Activated T-helper 17 cell treated with anti-CD3 and anti-CD28 coated beads, Interleukin-2, amount 50 U/mL, for 72 hours (primary cell): ENCODE measurements at regions not wholly inside any gene's neighbourhood (a gene's known extent, or its start where the extent isn't known, plus 50 kb on each side); places are given as distances from the start of the nearest gene placed in this dataset.
"Not testable (repeated sequence)": the region's sequence is repeated elsewhere in the genome, so short reads cannot be mapped to it uniquely, and the experiment has no call there.

Experiments
- ATAC-seq: fragments of 150-1000 bp; cut with Tn5 transposase; replicated peaks from 2 replicates; pipeline ENCODE4 v1.10.0; 2021; ENCODE audit warnings: mild to moderate bottlenecking, moderate library complexity
- H3K27ac Mint-ChIP-seq: one replicate; pipeline ENCODE4 v1.8.0; 2022; ENCODE audit warnings: mixed read lengths
- H3K27me3 Mint-ChIP-seq: one replicate; pipeline ENCODE4 v1.8.0; 2022; ENCODE audit warnings: mixed read lengths
- H3K36me3 Mint-ChIP-seq: one replicate; pipeline ENCODE4 v1.8.0; 2022; ENCODE audit warnings: low read depth, mild to moderate bottlenecking, mixed read lengths
- H3K4me1 Mint-ChIP-seq: one replicate; pipeline ENCODE4 v1.8.0; 2022; ENCODE audit warnings: mixed read lengths
- H3K4me3 Mint-ChIP-seq: one replicate; pipeline ENCODE4 v1.8.0; 2022; ENCODE audit warnings: mild to moderate bottlenecking, mixed read lengths
- H3K9me3 Mint-ChIP-seq: one replicate; pipeline ENCODE4 v1.8.0; 2022; ENCODE audit warnings: mixed read lengths

- H3K9me3 Mint-ChIP-seq = peaks cover 9% of the 10 kb centered on the region
- H3K27ac Mint-ChIP-seq = no peak overlapping the region
- ATAC-seq = no peak
- no peaks in the 10 kb centered on the region for H3K36me3 Mint-ChIP-seq
- no peak overlapping the region for H3K4me3 Mint-ChIP-seq
- H3K4me1 Mint-ChIP-seq = no peaks in the 10 kb centered on the region
- H3K27me3 Mint-ChIP-seq = peaks cover 32% of the 10 kb centered on the region
These were observed 101.1 kb upstream of the SCAF8 start for GRCh38 chr6:154632119-154632518.

DNA sequence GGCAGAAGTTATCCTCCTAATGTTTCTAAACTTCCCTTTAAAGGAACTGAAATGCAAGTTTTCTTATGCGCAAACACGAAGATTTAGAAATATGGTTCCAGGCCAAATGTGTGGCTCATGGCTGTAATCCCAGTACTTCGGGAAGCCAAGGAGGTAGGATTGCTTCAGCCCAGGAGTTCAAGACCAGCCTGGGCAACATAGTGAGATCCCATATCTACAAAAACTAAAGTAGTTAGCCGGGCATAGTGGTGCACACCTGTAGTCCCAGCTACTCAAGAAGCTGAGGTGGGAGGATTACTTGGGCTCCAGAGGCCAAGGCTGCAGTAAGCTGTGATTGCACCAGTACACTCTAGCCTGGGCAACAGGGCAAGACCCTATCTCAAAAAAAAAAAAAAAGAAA, 95.8 kb upstream of the SCAF8 start:
- Mint-ChIP-seq H3K4me1 (no peaks in the 10 kb centered on the region), H3K27me3 (peaks cover 24% of the 10 kb centered on the region), H3K36me3 (no peaks in the 10 kb centered on the region), H3K4me3 (no peak overlapping the region), H3K9me3 (peaks cover 14% of the 10 kb centered on the region), H3K27ac (no peak overlapping the region)
- ATAC-seq = no peak

- ATAC-seq = no peak
- H3K9me3 Mint-ChIP-seq = peaks cover 10% of the 10 kb centered on the region
- no peaks in the 10 kb centered on the region for H3K36me3 Mint-ChIP-seq
- no peak overlapping the region for H3K27ac Mint-ChIP-seq
- H3K4me3 Mint-ChIP-seq = no peak overlapping the region
- peaks cover 17% of the 10 kb centered on the region for H3K27me3 Mint-ChIP-seq
- no peaks in the 10 kb centered on the region for H3K4me1 Mint-ChIP-seq
These were observed 94.8 kb upstream of the SCAF8 start for GRCh38 chr6:154638369-154638768.

DNA sequence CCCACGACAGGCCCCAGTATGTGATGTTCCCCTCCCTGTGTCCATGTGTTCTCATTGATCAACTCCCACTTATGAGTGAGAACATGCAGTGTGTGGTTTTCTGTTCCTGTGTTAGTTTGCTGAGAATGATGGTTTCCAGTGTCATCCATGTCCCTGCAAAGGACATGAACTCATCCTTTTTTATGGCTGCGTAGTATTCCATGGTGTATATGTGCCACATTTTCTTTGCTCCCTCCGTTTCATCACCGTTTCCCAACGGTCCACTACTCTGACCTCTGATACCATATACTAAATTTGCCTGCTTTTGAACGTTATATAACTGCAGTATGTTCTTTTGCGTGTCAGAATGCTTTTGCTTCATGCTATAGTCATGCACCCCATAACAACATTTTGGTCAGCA, 94.0 kb upstream of the SCAF8 start:
- not testable (repeated sequence) for H3K36me3 Mint-ChIP-seq, H3K9me3 Mint-ChIP-seq, H3K27ac Mint-ChIP-seq, ATAC-seq, H3K4me1 Mint-ChIP-seq, H3K4me3 Mint-ChIP-seq
- peaks cover 13% of the 10 kb centered on the region for H3K27me3 Mint-ChIP-seq

GRCh38 chr6:154648188-154648887, 84.9 kb upstream of the SCAF8 start:
- Mint-ChIP-seq H3K4me1 (no peaks in the 10 kb centered on the region), H3K9me3 (no peaks in the 10 kb centered on the region), H3K36me3 (no peaks in the 10 kb centered on the region), H3K27ac (no peak overlapping the region), H3K4me3 (no peak overlapping the region), H3K27me3 (no peaks in the 10 kb centered on the region)
- ATAC-seq = no peak

DNA sequence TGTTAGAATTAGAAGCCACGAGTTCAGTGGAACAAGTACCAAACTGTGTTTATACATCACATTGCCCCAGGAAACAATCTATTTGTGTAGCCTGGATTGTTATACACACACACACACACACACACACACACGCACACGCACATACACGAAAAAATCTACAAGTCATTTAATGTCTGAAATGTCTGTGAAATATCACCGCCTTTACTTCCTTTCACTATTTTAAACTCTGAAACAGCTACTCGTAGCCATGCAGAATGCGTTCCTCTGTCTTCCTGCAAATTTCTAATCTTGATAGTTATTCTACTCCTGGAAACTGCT, 84.4 kb upstream of the SCAF8 start:
- H3K27me3 Mint-ChIP-seq = no peaks in the 10 kb centered on the region
- no peaks in the 10 kb centered on the region for H3K36me3 Mint-ChIP-seq
- no peak for ATAC-seq
- H3K9me3 Mint-ChIP-seq = no peaks in the 10 kb centered on the region
- no peak overlapping the region for H3K27ac Mint-ChIP-seq
- no peak overlapping the region for H3K4me3 Mint-ChIP-seq
- no peaks in the 10 kb centered on the region for H3K4me1 Mint-ChIP-seq

DNA sequence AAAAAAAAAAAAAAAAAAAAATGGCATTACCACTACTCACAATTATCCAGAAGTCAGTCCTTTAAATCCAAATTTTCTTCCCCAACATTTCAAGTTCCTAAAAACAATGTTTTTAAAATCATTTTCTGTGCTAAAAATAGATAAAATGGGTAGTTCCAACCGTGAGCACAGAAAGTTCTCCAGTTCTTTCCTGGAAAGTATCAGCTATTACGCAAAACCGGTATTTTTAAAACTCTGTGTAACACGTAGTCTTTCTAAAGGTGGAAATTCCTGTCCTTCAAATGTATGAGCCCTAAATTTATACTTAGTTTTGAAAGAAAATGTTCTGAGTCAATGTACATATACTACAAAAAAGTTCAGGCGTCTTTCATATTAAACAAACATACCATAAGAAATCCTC, 83.5 kb upstream of the SCAF8 start:
- Mint-ChIP-seq H3K4me1 (no peaks in the 10 kb centered on the region), H3K9me3 (no peaks in the 10 kb centered on the region), H3K27me3 (no peaks in the 10 kb centered on the region), H3K4me3 (no peak overlapping the region), H3K27ac (no peak overlapping the region), H3K36me3 (no peaks in the 10 kb centered on the region)
- ATAC-seq = no peak

DNA sequence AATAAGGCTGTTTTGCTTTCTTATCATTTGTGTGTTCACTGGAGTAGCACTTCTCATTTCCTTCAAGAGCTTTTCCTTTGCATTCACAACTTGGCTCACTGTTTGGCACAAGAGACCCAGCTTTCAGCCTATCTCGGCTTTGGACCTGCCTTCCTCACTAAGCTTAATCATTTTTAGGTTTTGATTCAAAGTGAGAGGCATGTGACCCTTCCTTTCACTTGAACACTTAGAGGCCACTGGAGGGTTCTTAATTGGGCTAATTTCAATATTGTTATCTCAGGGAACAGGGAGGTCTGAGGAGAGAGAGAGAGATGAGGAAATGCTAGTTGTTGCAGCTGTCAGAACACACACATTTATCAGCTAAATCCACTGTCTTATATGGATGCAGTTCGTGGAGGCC, 82.9 kb upstream of the SCAF8 start:
- Mint-ChIP-seq H3K36me3 (no peaks in the 10 kb centered on the region), H3K4me3 (no peak overlapping the region), H3K27me3 (no peaks in the 10 kb centered on the region), H3K4me1 (no peaks in the 10 kb centered on the region), H3K9me3 (no peaks in the 10 kb centered on the region), H3K27ac (no peak overlapping the region)
- no peak for ATAC-seq

GRCh38 chr6:154651656-154652055, 81.6 kb upstream of the SCAF8 start:
- Mint-ChIP-seq H3K27ac (no peak overlapping the region), H3K4me1 (no peaks in the 10 kb centered on the region)

GRCh38 chr6:154653385-154653784, 79.8 kb upstream of the SCAF8 start:
- no peaks in the 10 kb centered on the region for H3K4me1 Mint-ChIP-seq
- no peaks in the 10 kb centered on the region for H3K36me3 Mint-ChIP-seq
- H3K4me3 Mint-ChIP-seq = no peak overlapping the region
- no peak overlapping the region for H3K27ac Mint-ChIP-seq
- H3K27me3 Mint-ChIP-seq = peaks cover 3% of the 10 kb centered on the region
- ATAC-seq = no peak
- no peaks in the 10 kb centered on the region for H3K9me3 Mint-ChIP-seq

More at GRCh38 chr6:154651656-154652055, 81.6 kb upstream of the SCAF8 start:
- no peak for ATAC-seq
- H3K27me3 Mint-ChIP-seq = no peaks in the 10 kb centered on the region
- no peaks in the 10 kb centered on the region for H3K36me3 Mint-ChIP-seq
- no peak overlapping the region for H3K4me3 Mint-ChIP-seq
- no peaks in the 10 kb centered on the region for H3K9me3 Mint-ChIP-seq

GRCh38 chr6:154653853-154654252, 79.4 kb upstream of the SCAF8 start:
- Mint-ChIP-seq H3K27me3 (peaks cover 3% of the 10 kb centered on the region), H3K36me3 (no peaks in the 10 kb centered on the region), H3K9me3 (no peaks in the 10 kb centered on the region), H3K4me3 (no peak overlapping the region), H3K27ac (no peak overlapping the region), H3K4me1 (no peaks in the 10 kb centered on the region)
- ATAC-seq = no peak

DNA sequence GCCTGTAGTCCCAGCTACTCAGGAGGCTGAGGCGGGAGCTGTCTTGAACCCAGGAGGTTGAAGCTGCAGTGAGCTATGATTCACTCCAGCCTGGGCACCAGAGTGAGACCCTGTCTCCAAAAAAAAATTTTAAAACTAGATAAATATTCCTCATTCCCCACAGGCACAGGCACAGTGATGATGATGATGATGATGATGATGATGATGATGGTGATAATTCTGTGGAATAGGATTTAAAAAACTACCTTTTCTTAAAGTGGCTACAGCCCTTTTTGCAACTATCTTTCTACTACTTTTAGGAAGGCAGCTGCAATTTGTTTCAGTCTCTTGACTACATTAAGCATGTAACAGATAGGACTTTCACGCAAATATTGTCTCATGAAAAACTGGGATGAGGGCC, 76.6 kb upstream of the SCAF8 start:
- H3K9me3 Mint-ChIP-seq = no peaks in the 10 kb centered on the region
- no peak for ATAC-seq
- no peak overlapping the region for H3K4me3 Mint-ChIP-seq
- H3K36me3 Mint-ChIP-seq = no peaks in the 10 kb centered on the region
- H3K4me1 Mint-ChIP-seq = no peaks in the 10 kb centered on the region
- no peak overlapping the region for H3K27ac Mint-ChIP-seq
- H3K27me3 Mint-ChIP-seq = peaks cover 3% of the 10 kb centered on the region

DNA sequence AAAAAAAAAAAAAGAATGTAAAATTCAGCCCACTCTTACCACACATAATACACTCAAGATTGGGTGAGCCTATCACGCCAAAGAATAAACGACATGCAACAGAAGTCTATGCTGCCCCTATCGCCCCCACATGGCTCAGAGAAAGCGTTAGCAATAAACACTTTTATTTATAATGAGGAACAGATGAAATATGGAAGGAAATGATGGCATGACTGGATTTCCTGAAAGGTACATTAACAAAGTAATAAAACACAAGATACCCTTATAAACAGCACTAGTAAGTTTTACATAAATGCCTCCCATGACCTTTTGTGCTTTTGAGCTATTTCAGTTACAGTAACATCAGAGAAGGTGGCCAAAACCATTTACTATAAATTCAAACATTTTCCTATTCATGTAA, 71.4 kb upstream of the SCAF8 start:
- ATAC-seq = no peak
- Mint-ChIP-seq H3K9me3 (no peaks in the 10 kb centered on the region), H3K36me3 (no peaks in the 10 kb centered on the region), H3K4me1 (no peaks in the 10 kb centered on the region), H3K27ac (no peak overlapping the region), H3K4me3 (no peak overlapping the region), H3K27me3 (peaks cover 16% of the 10 kb centered on the region)

GRCh38 chr6:154664287-154664686, 68.9 kb upstream of the SCAF8 start:
- Mint-ChIP-seq H3K4me3 (no peak overlapping the region), H3K27ac (no peak overlapping the region), H3K4me1 (no peaks in the 10 kb centered on the region), H3K36me3 (no peaks in the 10 kb centered on the region), H3K9me3 (no peaks in the 10 kb centered on the region), H3K27me3 (peaks cover 13% of the 10 kb centered on the region)
- no peak for ATAC-seq

GRCh38 chr6:154668156-154668555, 65.1 kb upstream of the SCAF8 start:
- Mint-ChIP-seq H3K27me3 (peaks cover 7% of the 10 kb centered on the region), H3K27ac (no peak overlapping the region), H3K36me3 (no peaks in the 10 kb centered on the region), H3K4me3 (no peak overlapping the region), H3K4me1 (no peaks in the 10 kb centered on the region), H3K9me3 (no peaks in the 10 kb centered on the region)
- no peak for ATAC-seq

DNA sequence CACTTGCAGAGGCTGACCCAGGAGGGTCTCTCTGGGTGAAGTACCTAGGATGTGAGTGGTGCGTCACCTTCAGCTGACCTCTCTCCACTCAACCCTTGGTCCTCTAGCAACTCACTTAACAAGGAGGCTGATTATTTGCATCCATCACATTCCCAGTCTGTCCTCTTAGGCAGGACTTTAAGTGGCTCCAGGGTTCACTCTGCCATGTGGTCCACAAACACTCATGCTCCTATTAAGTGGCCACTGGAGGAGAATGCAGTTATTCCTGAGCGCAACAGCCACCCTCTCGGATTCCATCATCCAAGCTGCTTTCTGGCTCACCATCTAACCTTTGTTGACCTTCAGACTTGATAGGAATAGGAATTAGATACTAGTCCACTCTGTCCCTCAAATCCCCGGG, 61.1 kb upstream of the SCAF8 start:
- Mint-ChIP-seq H3K4me1 (no peaks in the 10 kb centered on the region), H3K36me3 (no peaks in the 10 kb centered on the region), H3K9me3 (no peaks in the 10 kb centered on the region), H3K27me3 (no peaks in the 10 kb centered on the region), H3K4me3 (no peak overlapping the region), H3K27ac (no peak overlapping the region)
- ATAC-seq = no peak
